Endometrium (tissue), 2 donors: ENCODE measurements at regions not wholly inside any gene's neighbourhood (a gene's known extent, or its start where the extent isn't known, plus 50 kb on each side); places are given as distances from the start of the nearest gene placed in this dataset.
"Not testable (repeated sequence)": the region's sequence is repeated elsewhere in the genome, so short reads cannot be mapped to it uniquely, and the experiment has no call there.

ENCODE experiments used
- FAIRE-seq: peaks from 2 replicates; lab custom pipeline; 2012; peaks lifted over from hg19 to GRCh38; lab: Jason Lieb, UNC
- donor health status: control.
- donor health status: control.

DNA sequence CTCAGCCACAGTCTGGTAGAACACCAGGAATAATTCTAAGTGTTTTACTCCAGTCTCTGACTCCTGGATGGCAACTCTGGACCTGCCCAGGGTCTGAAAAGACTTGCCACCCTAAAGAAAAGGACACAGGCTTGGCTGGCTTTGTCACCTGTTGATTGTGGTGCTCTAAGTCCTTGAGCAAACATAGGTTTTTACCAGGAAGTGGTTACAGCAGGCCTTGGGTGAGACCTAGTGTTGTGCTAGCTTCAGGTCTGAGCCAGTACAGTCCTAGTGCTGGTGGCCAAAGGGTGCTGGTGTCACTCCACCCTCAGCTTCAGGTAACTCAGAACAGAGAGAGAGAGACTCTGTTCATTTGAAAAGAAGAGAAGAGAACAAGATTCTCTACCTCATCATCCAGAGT lies 1239.4 kb upstream of the CRIM1 start:
- FAIRE-seq = no peak

DNA sequence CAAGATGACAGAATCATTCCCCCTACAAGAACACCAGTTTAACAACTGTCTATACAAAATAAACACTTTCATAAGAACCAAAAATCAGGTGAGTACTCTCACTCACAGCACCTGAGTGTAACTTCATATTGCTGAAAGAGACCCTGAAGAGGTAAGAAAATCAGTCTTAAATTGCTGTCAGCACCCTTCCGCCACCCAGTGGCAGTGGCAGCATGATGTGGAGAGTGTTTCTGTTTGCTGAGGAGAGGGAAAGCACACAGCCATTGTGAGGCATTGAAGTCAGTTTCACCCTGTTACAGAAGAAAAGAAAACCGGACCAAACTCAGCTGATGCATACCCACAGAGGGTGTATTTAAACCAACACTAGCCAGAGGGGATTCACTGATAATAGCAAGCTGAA lies 1240.8 kb upstream of the CRIM1 start:
- FAIRE-seq = no peak

DNA sequence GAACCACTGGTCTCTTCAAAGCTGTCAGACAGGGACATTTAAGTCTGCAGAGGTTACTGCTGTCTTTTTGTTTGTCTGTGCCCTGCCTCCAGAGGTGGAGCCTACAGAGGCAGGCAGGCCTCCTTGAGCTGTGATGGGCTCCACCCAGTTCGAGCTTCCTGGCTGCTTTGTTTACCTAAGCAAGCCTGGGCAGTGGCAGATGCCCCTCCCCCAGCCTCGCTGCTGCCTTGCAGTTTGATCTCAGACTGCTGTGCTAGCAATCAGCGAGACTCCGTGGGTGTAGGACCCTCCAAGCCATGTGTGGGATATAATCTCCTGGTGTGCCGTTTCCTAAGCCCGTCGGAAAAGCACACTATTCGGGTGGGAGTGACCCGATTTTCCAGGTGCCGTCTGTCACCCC lies 1243.2 kb upstream of the CRIM1 start:
- not testable (repeated sequence) for FAIRE-seq

DNA sequence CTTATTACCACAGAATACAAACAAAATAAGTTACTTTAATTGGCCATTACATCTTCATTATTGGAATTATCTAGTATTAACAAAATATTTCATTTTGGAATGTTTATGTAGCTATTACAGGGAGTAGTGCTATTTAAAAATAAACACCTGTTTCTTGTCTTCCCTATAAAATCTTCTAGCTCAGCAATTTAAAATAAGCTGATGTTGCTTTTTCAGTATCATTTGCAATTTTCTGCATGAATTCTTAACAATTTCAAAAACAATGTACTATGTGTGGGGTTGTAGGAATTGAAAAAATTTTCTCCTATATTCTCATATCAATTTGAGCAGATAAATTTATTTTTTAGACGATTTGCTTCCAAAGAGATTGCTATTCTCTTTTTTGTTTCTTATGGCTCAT lies 1251.3 kb upstream of the CRIM1 start:
- no peak for FAIRE-seq

DNA sequence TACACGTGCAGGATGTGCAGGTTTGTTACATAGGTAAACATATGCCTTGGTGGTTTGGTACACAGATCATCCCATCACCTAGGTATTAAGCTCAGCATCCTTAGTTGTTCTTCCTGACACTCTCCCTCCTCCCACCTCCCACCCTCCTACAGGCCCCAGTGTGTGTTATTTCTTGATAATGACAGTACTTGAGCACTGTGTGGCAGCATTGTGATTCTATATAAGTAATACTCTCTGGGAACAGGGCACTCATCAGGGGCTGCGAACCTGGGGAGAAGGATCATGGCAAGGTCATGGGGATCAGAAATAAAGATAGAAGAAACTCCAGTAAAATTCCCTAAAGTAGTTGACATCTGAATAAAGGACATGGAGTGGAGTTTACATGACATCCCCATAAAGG lies 1256.2 kb upstream of the CRIM1 start:
- no peak for FAIRE-seq

DNA sequence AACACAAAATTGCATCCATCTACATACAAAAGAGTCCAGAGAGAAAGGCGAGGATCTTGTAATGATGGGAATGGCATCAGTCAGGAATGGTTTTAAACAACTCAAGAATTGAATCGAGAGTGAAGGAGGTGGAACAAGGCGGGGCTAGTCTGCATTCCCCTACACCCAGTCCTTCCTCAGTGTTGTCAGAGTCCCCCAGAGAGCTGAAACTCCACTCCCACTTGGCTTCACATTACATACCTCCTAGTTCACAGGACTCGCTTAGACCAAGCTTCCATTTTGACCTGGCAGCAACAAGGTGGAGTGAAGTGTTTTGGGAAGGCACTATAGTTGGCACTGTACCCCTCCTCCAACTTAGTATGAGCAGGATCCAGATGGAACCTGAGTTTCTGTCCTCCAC lies 1273.5 kb upstream of the CRIM1 start:
- no peak for FAIRE-seq

DNA sequence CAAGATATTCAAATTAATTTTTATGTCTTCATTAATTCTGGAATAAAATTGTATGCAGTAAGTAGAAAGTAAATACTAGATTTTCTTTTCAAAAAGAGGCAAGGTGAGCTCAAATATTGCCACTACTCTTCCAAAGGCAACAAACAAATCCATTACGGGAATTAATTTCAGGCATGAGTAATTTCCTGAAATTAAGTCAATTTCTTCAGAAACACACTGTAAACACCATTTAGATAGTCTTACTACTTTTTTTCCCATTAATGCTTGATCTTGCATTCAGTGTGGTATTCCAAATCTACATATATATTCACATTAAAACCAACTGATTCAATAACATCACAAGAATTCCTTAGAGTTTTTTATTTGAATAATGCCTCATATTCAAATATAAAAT lies 1274.0 kb upstream of the CRIM1 start:
- no peak for FAIRE-seq

DNA sequence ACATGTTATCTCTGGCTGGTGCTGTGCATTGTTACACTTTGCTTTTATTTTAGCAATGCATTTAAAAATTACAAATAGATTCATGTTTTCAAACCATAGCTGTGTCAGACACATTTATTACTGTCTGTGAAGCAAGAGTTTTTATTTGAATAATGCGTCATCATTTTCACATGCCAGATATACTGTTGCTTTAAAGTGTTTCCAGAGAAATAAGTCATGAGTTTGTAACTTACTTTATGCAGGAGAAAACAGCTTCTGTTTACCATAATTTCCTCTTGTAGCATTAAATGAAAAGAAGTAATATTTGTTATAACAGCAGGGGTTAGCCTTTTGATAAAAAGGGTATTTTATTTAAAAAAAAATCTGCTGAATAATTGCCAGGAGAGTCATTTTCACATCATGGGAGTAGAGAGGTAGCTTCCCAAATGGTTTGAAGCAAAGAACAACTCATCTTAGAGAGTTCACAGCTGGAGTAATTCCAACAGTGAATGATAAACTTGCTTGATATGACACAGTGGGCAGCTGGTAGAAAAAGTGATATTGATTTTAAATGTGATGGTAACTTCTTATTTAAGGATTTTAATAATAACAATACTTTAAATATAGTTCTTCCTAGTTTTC lies 1274.5 kb upstream of the CRIM1 start:
- peak; percentile 76 for FAIRE-seq

DNA sequence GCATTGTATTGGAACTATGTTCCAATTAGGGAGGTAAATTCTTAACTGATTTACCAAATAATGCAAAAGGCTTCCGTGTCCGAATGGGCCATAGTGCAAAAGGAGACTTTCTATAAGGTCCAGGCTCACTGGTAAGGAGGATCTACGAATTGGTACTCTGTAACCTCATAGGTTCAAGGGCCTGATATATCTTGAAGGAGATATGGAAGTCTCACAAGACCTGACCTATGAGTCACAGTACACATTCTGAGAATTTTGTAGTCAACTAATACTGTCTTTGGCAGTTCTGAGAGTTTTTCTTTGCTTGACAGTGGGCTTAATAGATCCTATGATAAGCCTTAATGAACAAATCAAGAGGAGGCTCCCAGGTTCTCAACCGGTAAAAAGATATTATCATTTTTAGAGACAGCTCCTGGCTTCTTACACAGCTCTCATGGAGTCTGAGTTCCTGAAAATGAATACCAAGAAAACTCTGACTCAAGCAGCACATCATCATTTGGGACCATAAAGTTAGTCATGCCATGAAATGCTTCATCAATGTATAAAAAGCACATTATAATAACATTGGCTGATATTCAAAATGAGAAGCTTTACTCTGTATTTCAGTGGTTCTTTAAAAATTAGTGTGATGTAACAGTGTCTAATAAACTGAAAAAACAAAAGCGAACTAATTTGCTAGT lies 1275.2 kb upstream of the CRIM1 start:
- FAIRE-seq = no peak

DNA sequence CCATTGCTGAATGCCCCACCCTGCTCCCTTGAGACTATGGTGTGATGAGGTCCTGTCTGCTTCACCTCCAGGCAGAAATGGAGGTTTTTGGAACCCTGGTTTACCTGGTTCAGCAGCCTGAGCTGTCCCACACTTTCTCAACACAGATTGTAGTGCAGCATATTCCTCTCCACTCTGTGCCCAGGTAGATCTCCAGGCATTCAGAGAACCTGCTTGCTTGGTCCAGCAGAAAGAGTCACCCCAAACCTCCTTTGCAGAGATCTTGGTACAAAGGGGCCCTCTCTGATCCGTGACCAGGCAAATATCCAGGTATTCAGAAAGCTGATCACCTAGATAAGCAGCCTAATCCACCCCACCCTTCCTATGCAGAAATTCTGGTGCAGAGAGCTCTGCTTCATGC lies 1288.2 kb upstream of the CRIM1 start:
- FAIRE-seq = no peak

DNA sequence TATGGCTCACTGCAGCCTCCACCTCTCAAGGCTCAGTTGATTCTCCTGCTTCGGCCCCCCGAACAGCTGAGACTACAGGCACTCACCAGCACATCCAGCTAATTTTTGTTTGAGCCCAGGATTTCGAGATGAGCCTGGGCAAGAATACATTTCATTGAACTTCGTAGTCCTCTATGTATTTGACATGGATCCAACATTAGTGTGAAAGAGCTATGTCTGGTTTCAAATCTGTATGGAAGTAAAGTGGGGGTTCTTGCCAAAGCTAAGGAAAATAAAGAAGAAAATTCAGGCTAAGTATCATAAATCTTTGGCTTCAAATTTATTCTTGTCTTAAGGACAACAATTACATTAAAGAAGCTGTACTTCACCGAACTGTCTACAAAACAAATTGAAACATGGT lies 1291.7 kb upstream of the CRIM1 start:
- FAIRE-seq = no peak

DNA sequence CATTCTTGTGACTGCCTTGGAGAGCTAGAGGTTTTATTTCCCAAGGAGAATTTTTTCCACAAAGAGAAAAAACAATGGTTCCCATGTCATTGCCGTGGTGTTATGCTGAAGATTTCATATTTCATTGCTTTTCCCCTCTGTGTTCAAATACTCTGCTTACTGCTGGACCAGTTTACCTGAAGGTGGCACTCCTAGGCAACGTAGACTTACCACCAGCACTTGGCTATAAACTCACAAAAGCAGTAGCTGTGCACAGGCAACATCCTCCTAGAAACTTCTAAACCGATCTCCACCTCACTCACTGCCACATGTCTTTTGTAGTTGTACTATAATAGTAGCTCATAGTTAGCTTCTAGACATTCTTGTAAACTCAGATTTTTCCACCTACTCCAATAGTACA lies 1319.7 kb upstream of the CRIM1 start:
- FAIRE-seq = no peak

DNA sequence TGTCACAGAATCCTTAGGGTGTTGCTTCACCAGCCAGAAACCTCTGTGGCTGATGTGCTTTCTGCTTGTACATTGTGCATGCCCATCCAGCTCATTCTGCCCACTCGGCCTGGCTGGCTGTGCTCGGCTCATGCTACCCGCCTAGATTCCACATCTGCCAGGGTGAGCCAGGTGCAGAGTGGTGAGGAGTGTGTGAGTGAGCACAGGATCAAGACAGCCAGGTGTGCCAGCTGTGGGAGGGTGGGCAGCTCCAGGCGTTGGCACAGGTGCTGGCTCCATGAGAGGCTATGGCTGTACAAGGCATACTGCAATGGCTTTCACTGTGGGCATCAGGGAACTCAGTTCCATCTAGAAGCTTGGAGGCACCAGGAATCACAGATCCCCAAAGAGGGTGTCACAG lies 1321.8 kb upstream of the CRIM1 start:
- no peak for FAIRE-seq

DNA sequence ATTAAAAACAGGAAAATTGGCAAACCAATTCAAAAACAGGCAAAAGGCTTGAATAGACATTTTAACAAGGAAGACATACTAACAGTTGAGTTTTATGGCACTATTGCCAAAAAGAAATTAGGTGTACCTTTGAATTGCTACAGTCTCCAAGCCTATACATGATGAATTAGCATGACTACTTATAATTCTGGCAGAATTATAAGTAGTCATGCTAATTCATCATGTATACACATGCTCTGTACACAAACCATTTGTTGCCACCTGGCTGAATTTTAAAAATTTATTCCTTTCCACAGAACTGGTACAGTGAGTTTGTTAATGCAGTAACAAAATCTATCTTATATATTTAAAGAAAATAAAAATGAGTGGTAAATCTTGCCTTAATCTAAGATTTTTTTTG lies 1332.0 kb upstream of the CRIM1 start:
- FAIRE-seq = no peak

DNA sequence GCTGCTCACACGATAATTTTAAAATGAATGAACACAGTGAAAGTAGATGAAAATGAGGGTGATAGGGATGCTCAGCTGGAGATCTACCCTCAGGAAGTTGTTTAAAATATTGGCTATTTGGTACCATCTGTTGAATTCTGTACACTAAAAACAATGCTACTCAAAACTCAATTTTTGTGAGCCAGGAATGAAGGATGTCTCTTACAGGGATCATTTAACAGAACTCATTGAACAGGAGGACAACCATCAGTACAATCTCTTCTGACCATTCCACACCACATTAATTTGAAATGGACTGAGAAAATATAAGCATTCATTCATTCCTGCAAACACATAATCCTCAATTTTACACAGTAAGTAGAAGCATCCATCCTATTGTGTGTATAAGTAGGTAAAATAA lies 1355.1 kb upstream of the CRIM1 start:
- FAIRE-seq = no peak

DNA sequence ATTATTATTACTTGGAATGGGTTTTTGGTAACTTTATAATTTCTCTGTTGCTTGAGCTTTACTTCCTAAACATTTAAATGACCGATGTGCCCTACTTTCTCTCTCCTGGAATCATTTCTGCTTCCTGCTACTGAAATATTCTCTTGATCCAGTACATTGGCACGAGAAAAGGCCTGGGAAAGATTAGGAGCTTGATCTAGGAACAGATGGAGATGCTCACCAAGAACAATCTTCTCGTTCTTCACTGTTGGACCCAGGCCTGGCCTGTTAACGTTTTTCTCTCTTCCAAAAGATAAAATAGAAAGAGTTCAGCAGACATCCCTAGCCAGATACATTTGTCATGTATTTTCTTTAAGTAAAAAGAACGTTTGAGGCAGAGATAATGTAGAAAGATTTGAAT lies 1356.8 kb upstream of the CRIM1 start:
- no peak for FAIRE-seq

DNA sequence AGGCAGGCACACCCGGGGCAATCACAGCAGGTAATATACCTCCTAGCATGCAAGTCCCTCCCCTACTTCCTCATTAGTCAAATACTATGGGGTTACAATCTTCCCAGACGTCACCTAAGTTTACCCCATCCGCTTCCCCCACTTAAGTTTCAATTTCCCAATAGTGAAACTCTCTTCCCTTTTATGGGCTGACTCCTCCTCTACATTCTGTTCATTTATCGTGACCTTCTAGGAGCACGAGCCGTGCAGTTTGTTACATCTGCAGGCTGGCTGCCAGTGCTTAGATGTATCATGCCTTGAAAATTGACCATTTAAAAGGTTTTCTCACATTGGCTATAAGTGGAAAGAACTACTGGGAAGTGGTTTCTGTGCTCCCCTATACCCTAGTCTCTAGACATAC lies 1357.8 kb upstream of the CRIM1 start:
- FAIRE-seq = no peak

DNA sequence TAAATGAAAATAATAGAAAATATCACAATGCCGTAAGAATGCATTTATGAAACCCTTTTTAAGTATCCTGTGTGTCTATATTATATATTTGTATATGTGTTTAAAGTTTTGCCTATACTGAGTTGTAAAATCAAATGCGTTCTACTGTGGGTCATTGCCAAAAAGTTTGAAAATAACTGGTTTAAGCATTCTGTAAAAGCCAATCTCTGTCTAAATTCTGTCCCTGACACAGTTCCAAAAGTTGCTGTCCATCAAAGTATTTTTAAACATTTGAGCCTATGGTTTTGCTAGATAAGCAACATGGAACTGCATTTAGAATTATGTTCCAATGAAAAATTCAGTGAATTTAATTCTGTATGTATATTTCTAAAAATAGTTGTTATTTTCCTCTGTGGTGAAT lies 1360.4 kb upstream of the CRIM1 start:
- no peak for FAIRE-seq

DNA sequence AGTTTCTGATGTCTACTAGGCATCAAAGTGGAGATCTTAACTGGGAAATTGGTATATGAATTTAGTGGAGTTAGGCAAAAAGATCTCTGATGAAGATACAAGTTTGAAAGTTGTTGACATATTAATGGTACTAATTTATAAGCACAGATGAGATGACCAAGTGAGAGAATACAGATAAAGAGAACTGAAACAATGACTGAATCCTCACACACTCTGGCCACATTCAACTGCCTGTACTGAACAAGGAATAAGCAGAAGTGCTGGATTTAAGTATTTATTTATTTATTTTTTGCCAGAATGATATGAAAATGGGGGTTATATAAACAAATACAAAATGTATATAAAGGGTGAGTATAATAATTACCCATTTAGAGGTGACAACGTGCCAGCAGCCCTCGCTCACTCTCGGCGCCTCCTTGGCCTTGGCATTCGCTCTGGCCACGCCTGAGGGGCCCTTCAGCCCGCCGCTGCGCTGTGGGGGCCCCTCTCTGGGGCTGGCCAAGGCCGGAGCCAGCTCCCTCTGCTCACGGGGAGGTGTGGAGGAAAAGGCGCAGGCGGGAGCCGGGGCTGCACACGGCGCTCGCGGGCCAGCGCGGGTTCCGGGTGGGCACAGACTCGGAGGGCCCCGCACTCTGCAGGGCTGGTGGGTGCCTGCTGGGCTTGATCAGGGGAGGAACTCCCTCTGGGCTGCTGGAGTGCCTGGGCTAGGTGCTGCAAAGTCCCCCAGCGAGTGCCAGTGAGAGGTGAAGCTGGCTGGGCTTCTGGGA lies 1363.9 kb upstream of the CRIM1 start:
- FAIRE-seq = no peak

DNA sequence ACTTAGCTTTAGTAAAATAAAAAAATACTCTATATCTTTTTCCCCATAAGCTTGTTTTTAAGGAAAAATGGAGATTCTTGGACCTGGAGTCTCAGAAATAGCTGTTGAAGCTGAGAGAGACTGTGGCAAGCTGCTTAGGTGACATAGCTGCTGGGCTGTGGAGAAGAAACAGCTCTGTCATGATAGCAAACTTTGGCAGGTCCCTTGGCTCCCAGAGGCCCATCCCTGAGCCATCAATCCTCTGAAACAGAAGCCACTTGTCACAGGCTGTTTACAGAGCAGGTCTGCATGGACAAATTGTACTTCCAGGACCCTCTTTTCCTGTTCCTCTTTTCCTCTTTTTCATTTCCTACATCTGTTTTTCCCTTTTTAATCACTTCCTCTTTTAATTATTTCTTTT lies 1370.1 kb upstream of the CRIM1 start:
- no peak for FAIRE-seq

DNA sequence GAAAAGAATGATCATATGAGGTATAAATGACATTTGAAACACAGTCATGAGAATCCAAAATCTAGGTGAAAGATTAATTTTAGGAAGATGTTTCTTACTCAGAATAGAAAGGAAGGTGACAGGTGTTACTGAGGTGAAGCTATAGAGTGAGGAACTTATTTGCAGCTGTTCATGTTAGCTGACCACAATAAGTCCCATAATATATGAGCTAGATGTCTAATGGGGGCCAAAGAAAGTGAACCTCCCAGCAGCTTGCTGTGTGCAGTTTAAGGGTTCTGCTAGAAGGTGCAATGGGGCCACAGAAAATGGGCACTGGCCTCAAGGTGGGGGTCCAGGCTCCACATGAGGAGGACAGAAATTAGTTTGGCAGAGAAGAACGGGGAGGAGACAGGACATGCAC lies 1374.9 kb upstream of the CRIM1 start:
- no peak for FAIRE-seq

DNA sequence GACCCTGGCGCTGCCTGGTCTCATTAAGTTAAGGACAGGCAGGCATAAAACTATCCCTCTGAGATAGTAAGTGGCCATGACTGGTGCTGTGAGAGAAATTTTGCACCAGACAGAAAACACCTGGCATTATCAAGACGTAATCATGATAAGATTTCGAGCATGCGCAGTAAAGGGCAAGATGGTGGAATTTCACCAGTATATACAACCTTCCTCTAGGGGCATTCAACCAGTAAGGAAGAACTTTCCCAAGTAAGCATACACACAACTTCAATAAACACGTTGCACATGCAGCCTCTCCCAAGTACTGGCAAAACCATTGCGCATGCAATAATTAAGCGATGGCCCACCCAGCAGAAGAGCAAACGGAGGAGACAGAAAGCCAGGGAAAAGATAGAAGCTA lies 1376.4 kb upstream of the CRIM1 start:
- no peak for FAIRE-seq

DNA sequence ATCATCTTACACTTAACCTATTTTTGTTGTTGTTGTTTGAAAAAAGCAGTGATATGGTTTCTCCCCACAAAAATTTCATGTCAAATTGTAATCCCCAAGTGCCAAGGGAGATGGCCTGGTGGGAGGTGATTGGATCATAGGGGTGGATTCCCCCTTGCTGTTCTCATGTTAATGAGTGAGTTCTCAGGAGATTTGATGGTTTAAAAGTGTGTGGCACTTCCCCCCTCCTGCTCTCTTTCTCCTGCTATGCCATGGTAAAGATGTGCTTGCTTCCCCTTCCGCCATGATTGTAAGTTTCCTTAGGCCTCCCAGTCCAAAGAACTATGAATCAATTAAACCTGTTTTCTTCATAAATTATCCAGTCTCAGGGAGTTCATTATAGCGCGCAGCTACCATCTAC lies 1362.7 kb upstream of the FAM98A start:
- FAIRE-seq = no peak

DNA sequence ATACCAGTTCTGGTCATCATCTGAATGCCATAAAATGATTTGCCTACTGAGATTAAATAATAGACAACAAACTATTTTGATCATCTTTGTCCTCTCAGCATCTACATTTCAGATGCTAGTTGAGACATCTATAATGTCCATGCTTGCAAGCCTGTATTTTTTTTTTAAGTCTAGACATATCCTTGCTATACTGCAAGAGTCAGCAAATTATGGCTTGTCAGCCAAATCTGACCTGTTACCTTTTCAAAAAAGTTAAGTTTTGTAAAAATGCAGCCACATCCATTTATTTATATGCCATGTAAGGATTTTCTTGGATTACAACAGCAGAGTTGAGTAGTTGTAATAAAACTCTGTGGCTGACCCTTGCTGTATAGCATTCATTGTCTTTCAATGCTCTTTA lies 1355.7 kb upstream of the FAM98A start:
- FAIRE-seq = no peak
